Activated CD4-positive, alpha-beta T cell treated with anti-CD3 and anti-CD28 coated beads, Interleukin-2, amount 10 ng/mL, durations not matched to agents 7 days and 5 days (primary cell): ENCODE measurements at regions not wholly inside any gene's neighbourhood (a gene's known extent, or its start where the extent isn't known, plus 50 kb on each side); places are given as distances from the start of the nearest gene placed in this dataset.
"Not testable (repeated sequence)": the region's sequence is repeated elsewhere in the genome, so short reads cannot be mapped to it uniquely, and the experiment has no call there.

ENCODE experiments used
- CTCF ChIA-PET: fragments of 350-600 bp; sonication (Branson Sonifier 250); formaldehyde crosslinking; loops from one replicate; lab custom pipeline; 2021; ENCODE audit warnings: antibody characterized with exemption; lab: Charles Lee
- POLR2A ChIA-PET: fragments of 350-600 bp; sonication (Branson Sonifier 250); formaldehyde crosslinking; loops from one replicate; lab custom pipeline; 2021; ENCODE audit warnings: antibody characterized with exemption; lab: Charles Lee
- DNase-seq: peaks from one replicate; pipeline ENCODE4 v3.0.0-alpha.2; 2020
- H3K27ac Mint-ChIP-seq: one replicate; pipeline ENCODE4 v1.8.0; 2021; ENCODE audit warnings: mild to moderate bottlenecking, moderate library complexity, mixed read lengths
- H3K27me3 Mint-ChIP-seq: one replicate; pipeline ENCODE4 v1.8.0; 2021; ENCODE audit warnings: mixed read lengths
- H3K36me3 Mint-ChIP-seq: one replicate; pipeline ENCODE4 v1.8.0; 2021; ENCODE audit warnings: low read depth, mixed read lengths
- H3K4me1 Mint-ChIP-seq: one replicate; pipeline ENCODE4 v1.8.0; 2021; ENCODE audit warnings: mixed read lengths
- H3K4me3 Mint-ChIP-seq: one replicate; pipeline ENCODE4 v1.8.0; 2021; ENCODE audit warnings: mild to moderate bottlenecking, moderate library complexity, mixed read lengths
- H3K9me3 Mint-ChIP-seq: one replicate; pipeline ENCODE4 v1.8.0; 2021; ENCODE audit warnings: mixed read lengths

- H3K4me1 Mint-ChIP-seq = no peaks in the 10 kb centered on the region
- ChIA-PET CTCF (no interaction called here), POLR2A (no interaction called here)
- H3K27ac Mint-ChIP-seq = no peak overlapping the region
- DNase-seq = no peak
- H3K27me3 Mint-ChIP-seq = peaks cover 4% of the 10 kb centered on the region
- no peaks in the 10 kb centered on the region for H3K9me3 Mint-ChIP-seq
- H3K4me3 Mint-ChIP-seq = no peak overlapping the region
- H3K36me3 Mint-ChIP-seq = no peaks in the 10 kb centered on the region
These were observed 68.5 kb downstream of the CCDC71L start for GRCh38 chr7:106592282-106593027.

GRCh38 chr7:106591146-106591545 lies 69.8 kb downstream of the CCDC71L start:
- H3K27me3 Mint-ChIP-seq = peaks cover 4% of the 10 kb centered on the region
- CTCF ChIA-PET = interaction anchor here (0.7 kb wide), 1 partner anchor 310 kb away, joined by 3 read pairs; no protein-coding TSS in a partner anchor

GRCh38 chr7:106590209-106590816 lies 70.6 kb downstream of the CCDC71L start:
- H3K4me3 Mint-ChIP-seq = no peak overlapping the region
- ChIA-PET POLR2A (no interaction called here), CTCF (interaction anchor here (0.6 to 0.7 kb wide), 2 partner anchors 98 to 311 kb away, joined by 3 read pairs; no protein-coding TSS in a partner anchor)
- no peaks in the 10 kb centered on the region for H3K9me3 Mint-ChIP-seq
- DNase-seq = no peak
- H3K27ac Mint-ChIP-seq = no peak overlapping the region
- no peaks in the 10 kb centered on the region for H3K4me1 Mint-ChIP-seq
- no peaks in the 10 kb centered on the region for H3K27me3 Mint-ChIP-seq
- no peaks in the 10 kb centered on the region for H3K36me3 Mint-ChIP-seq

More at GRCh38 chr7:106591146-106591545, 69.8 kb downstream of the CCDC71L start:
- Mint-ChIP-seq H3K36me3 (no peaks in the 10 kb centered on the region), H3K4me3 (no peak overlapping the region), H3K4me1 (no peaks in the 10 kb centered on the region), H3K27ac (no peak overlapping the region), H3K9me3 (no peaks in the 10 kb centered on the region)
- POLR2A ChIA-PET = no interaction called here
- no peak for DNase-seq

- POLR2A ChIA-PET = no interaction called here
- DNase-seq = no peak
- H3K36me3 Mint-ChIP-seq = no peaks in the 10 kb centered on the region
- CTCF ChIA-PET = interaction anchor here (1.0 to 1.2 kb wide), 3 partner anchors 9 to 71 kb away, joined by 3 read pairs; partner anchors contain the start of gene CCDC71L
- no peaks in the 10 kb centered on the region for H3K9me3 Mint-ChIP-seq
- H3K4me1 Mint-ChIP-seq = no peaks in the 10 kb centered on the region
- H3K27me3 Mint-ChIP-seq = no peaks in the 10 kb centered on the region
- H3K27ac Mint-ChIP-seq = no peak overlapping the region
- H3K4me3 Mint-ChIP-seq = no peak overlapping the region
These were observed 71.6 kb downstream of the CCDC71L start for GRCh38 chr7:106589198-106589879.

GRCh38 chr7:106588422-106589197 lies 72.3 kb downstream of the CCDC71L start:
- Mint-ChIP-seq H3K36me3 (no peaks in the 10 kb centered on the region), H3K4me1 (no peaks in the 10 kb centered on the region), H3K27ac (no peak overlapping the region), H3K4me3 (no peak overlapping the region), H3K9me3 (peaks cover 3% of the 10 kb centered on the region), H3K27me3 (no peaks in the 10 kb centered on the region)
- POLR2A ChIA-PET = no interaction called here
- no peak for DNase-seq
- CTCF ChIA-PET = interaction anchor here (1.0 to 1.2 kb wide), 3 partner anchors 8 to 72 kb away, joined by 3 read pairs; partner anchors contain the start of gene CCDC71L

- CTCF ChIA-PET = interaction anchor here (1.6 kb wide), 1 partner anchor 14 kb away, joined by 3 read pairs; no protein-coding TSS in a partner anchor
- Mint-ChIP-seq H3K27ac (no peak overlapping the region), H3K27me3 (no peaks in the 10 kb centered on the region), H3K9me3 (peaks cover 4% of the 10 kb centered on the region), H3K4me1 (no peaks in the 10 kb centered on the region), H3K4me3 (no peak overlapping the region), H3K36me3 (no peaks in the 10 kb centered on the region)
- POLR2A ChIA-PET = no interaction called here
- DNase-seq = no peak
These were observed 75.8 kb downstream of the CCDC71L start for GRCh38 chr7:106584914-106585759.

GRCh38 chr7:106583706-106584690 lies 77.0 kb downstream of the CCDC71L start:
- CTCF ChIA-PET = interaction anchor here (0.7 kb wide), 1 partner anchor 23 kb away, joined by 5 read pairs; no protein-coding TSS in a partner anchor

GRCh38 chr7:106583100-106583499 lies 77.9 kb downstream of the CCDC71L start:
- Mint-ChIP-seq H3K27ac (no peak overlapping the region), H3K4me1 (no peaks in the 10 kb centered on the region), H3K27me3 (no peaks in the 10 kb centered on the region), H3K36me3 (no peaks in the 10 kb centered on the region), H3K4me3 (no peak overlapping the region), H3K9me3 (peaks cover 4% of the 10 kb centered on the region)
- POLR2A ChIA-PET = no interaction called here
- CTCF ChIA-PET = interaction anchor here (0.7 kb wide), 1 partner anchor 24 kb away, joined by 5 read pairs; no protein-coding TSS in a partner anchor
- no peak for DNase-seq

More at GRCh38 chr7:106583706-106584690, 77.0 kb downstream of the CCDC71L start:
- no peaks in the 10 kb centered on the region for H3K4me1 Mint-ChIP-seq
- no peak for DNase-seq
- H3K27ac Mint-ChIP-seq = no peak overlapping the region
- H3K9me3 Mint-ChIP-seq = peaks cover 4% of the 10 kb centered on the region
- POLR2A ChIA-PET = no interaction called here
- H3K4me3 Mint-ChIP-seq = no peak overlapping the region
- no peaks in the 10 kb centered on the region for H3K36me3 Mint-ChIP-seq
- no peaks in the 10 kb centered on the region for H3K27me3 Mint-ChIP-seq

- no peak for DNase-seq
- Mint-ChIP-seq H3K27me3 (peaks cover 2% of the 10 kb centered on the region), H3K27ac (no peak overlapping the region), H3K4me1 (no peaks in the 10 kb centered on the region), H3K36me3 (no peaks in the 10 kb centered on the region), H3K9me3 (peaks cover 4% of the 10 kb centered on the region), H3K4me3 (no peak overlapping the region)
- ChIA-PET POLR2A (no interaction called here), CTCF (no interaction called here)
These were observed 78.6 kb downstream of the CCDC71L start for GRCh38 chr7:106582365-106582764.

GRCh38 chr7:106579086-106579485 lies 81.9 kb downstream of the CCDC71L start:
- H3K27me3 Mint-ChIP-seq, H3K4me1 Mint-ChIP-seq, POLR2A ChIA-PET, H3K4me3 Mint-ChIP-seq, DNase-seq, H3K36me3 Mint-ChIP-seq, CTCF ChIA-PET, H3K27ac Mint-ChIP-seq, H3K9me3 Mint-ChIP-seq: not testable (repeated sequence)
